K562 (cell line): ENCODE measurements at regions not wholly inside any gene's neighbourhood (a gene's known extent, or its start where the extent isn't known, plus 50 kb on each side); places are given as distances from the start of the nearest gene placed in this dataset.

Experiments used
- ATAC-seq: fragments of 200-7000 bp; cut with Tn5 transposase; 3 replicates; pipeline ENCODE4 v1.9.1; 2020; ENCODE audit warnings: moderate library complexity
- BruUV-seq: library from RNA; stranded (reverse); fragments of 400-500 nt; replicated peaks from 2 replicates; lab custom pipeline; 2021; lab: Mats Ljungman, UMichigan
- CTCF ChIA-PET: fragments of 300-600 bp; formaldehyde crosslinking; extraction: SDS; loops from one replicate; lab custom pipeline; 2021; ENCODE audit warnings: low intra/inter-chr PET ratio; lab: Yijun Ruan, JAX
- POLR2A ChIA-PET: fragments of 300-600, 350-650 bp; sonication (Branson Sonifier 250); formaldehyde crosslinking; extraction: SDS; loops from one replicate; lab custom pipeline; 2021; ENCODE audit warnings: antibody characterized with exemption, inconsistent platforms; lab: Yijun Ruan, JAX
- DNase-seq, 4 experiments: peaks; one replicate each; pipeline versions ENCODE4 v3.0.0 to v3.0.0-alpha.2; 2011 to 2018; ENCODE audit warnings: low spot score in 3 of 4, mixed read lengths in 3 of 4; ENCODE audit errors: extremely low read depth in 1 of 4
- FAIRE-seq: peaks from 2 replicates; lab custom pipeline; 2011; peaks lifted over from hg19 to GRCh38; lab: Jason Lieb, UNC
- H2AFZ ChIP-seq: 2 replicates; pipeline ENCODE4 v1.6.0; 2011; ENCODE audit warnings: low read depth, low read length, control low read depth, inconsistent platforms
- H3K27ac ChIP-seq: fragments of 200-600 bp; 3 replicates; pipeline ENCODE4 v1.8.0; 2011; ENCODE audit warnings: low read depth, mild to moderate bottlenecking, control low read depth, inconsistent platforms, low read length, moderate library complexity, mixed read lengths; ENCODE audit errors: extremely low read depth
- H3K27me3 ChIP-seq, 2 experiments: fragments of 300-600 bp in 1 of 2; 2 replicates in 1 of 2; 3 replicates in 1 of 2; pipeline versions ENCODE4 v1.6.0 to v1.8.0; 2011; ENCODE audit warnings: inconsistent platforms in 2 of 2, low read length in 2 of 2, mild to moderate bottlenecking in 1 of 2, mixed read lengths in 1 of 2, moderate library complexity in 1 of 2; ENCODE audit not compliant: control insufficient read depth in 2 of 2, insufficient read depth in 2 of 2
- H3K36me3 ChIP-seq: fragments of 300-600 bp; 3 replicates; pipeline ENCODE4 v1.8.0; 2011; ENCODE audit warnings: mild to moderate bottlenecking, low read length, inconsistent platforms; ENCODE audit not compliant: control insufficient read depth, insufficient read depth
- H3K4me1 ChIP-seq, 2 experiments: fragments of 200-600 bp in 1 of 2; replicated peaks in 1 of 2; 2 replicates in 1 of 2; 3 replicates in 1 of 2; pipeline versions ENCODE4 v1.5.1 to v1.8.0; 2011; ENCODE audit warnings: inconsistent platforms in 2 of 2, low read length in 2 of 2, mild to moderate bottlenecking in 1 of 2, mixed read lengths in 1 of 2, moderate library complexity in 1 of 2; ENCODE audit not compliant: control insufficient read depth in 2 of 2, insufficient read depth in 2 of 2
- H3K4me2 ChIP-seq: 2 replicates; pipeline ENCODE4 v1.6.1; 2011; ENCODE audit warnings: low read length, control low read depth, inconsistent platforms, mixed read lengths; ENCODE audit not compliant: insufficient read depth
- H3K4me3 ChIP-seq: fragments of 200-600 bp; sonication (generic), shearing (Covaris generic); 2 replicates; pipeline ENCODE4 v1.5.1; 2016; ENCODE audit warnings: control low read depth, inconsistent platforms
- H3K79me2 ChIP-seq: fragments of 200-600 bp; 3 replicates; pipeline ENCODE4 v1.8.0; 2011; ENCODE audit warnings: low read length, inconsistent platforms; ENCODE audit not compliant: control insufficient read depth, insufficient read depth
- H3K9ac ChIP-seq, 2 experiments: 2 replicates each; pipeline versions ENCODE4 v1.6.0 to v1.6.1; 2011; ENCODE audit warnings: low read depth in 2 of 2, low read length in 2 of 2, control low read depth in 1 of 2, inconsistent platforms in 1 of 2, mild to moderate bottlenecking in 1 of 2, mixed read lengths in 1 of 2; ENCODE audit not compliant: insufficient read depth in 1 of 2
- H3K9me1 ChIP-seq: one replicate; pipeline ENCODE4 v1.6.0; 2011; ENCODE audit warnings: inconsistent platforms, mild to moderate bottlenecking, low read length, moderate library complexity; ENCODE audit not compliant: control insufficient read depth, insufficient read depth
- H3K9me3 ChIP-seq: replicated peaks from 2 replicates; pipeline ENCODE4 v1.5.1; 2011; ENCODE audit warnings: low read depth, low read length, inconsistent platforms; ENCODE audit not compliant: control insufficient read depth, insufficient read depth
- H4K20me1 ChIP-seq: replicated peaks from 2 replicates; pipeline ENCODE4 v1.6.1; 2011; ENCODE audit warnings: low read length, inconsistent platforms, mixed read lengths; ENCODE audit not compliant: control insufficient read depth, insufficient read depth
- ARID4B ChIP-seq: sonication (generic); formaldehyde crosslinking; IDR thresholded peaks from 2 replicates; pipeline ENCODE4 v1.8.0; 2022; ENCODE audit warnings: mild to moderate bottlenecking, missing genetic modification reagents
- CREB3 ChIP-seq: fragments of 450-650 bp; conservative IDR thresholded peaks from 2 replicates; pipeline ENCODE4 v1.6.1; 2016; ENCODE audit warnings: missing genetic modification characterization, low read depth, mild to moderate bottlenecking, missing compliant biosample characterization, moderate library complexity
- FOS ChIP-seq: IDR thresholded peaks from 3 replicates; pipeline ENCODE4 v1.6.1; 2011; ENCODE audit not compliant: insufficient read length; ENCODE audit errors: extremely low read depth
- IFI16 ChIP-seq: fragments of 250-450 bp; sonication (Bioruptor Pico); IDR thresholded peaks from 2 replicates; pipeline ENCODE4 v2.1.2; 2022; ENCODE audit warnings: mild to moderate bottlenecking, inconsistent platforms
- MNT ChIP-seq, 2 experiments: fragments of 450-650 bp; conservative IDR thresholded peaks; 2 replicates each; pipeline ENCODE4 v1.6.1; 2017; ENCODE audit warnings: mild to moderate bottlenecking in 2 of 2, moderate library complexity in 2 of 2
- NFIX ChIP-seq: fragments of 250-450 bp; sonication (Bioruptor Pico); IDR thresholded peaks from 2 replicates; pipeline ENCODE4 v1.4.0; 2020; ENCODE audit warnings: low read depth, mild to moderate bottlenecking, moderate library complexity
- WGBS: fragments of 100-300 bp; shearing (Covaris generic); methylation state at CpG from one replicate; pipeline ENCODE4 v1.1.6; 2016; ENCODE audit warnings: low coverage, mixed read lengths; ENCODE audit not compliant: insufficient coverage; ENCODE audit errors: missing lambda C conversion rate; 5-methylcytosine and 5-hydroxymethylcytosine counted together
- in situ Hi-C: fragments of 300-500 bp; cut with MboI; formaldehyde crosslinking; loops from 4 replicates; pipeline ENCODE4 v1.15.0; 2018; ENCODE audit warnings: inconsistent platforms, mixed read lengths
- intact Hi-C: fragments of 100-400 bp; cut with micrococcal nuclease; formaldehyde crosslinking; loops from 2 replicates; pipeline ENCODE4 v1.14.2; 2022

GRCh38 chr2:22930781-22931180 lies 454.2 kb upstream of the KLHL29 start (continued):
- no peak for TF ChIP-seq ARID4B (CRISPR knock-in tag)
- no peak for TF ChIP-seq NFIX

GRCh38 chr2:22932288-22932687 lies 452.7 kb upstream of the KLHL29 start:
- Histone ChIP-seq H3K27ac (no peak overlapping the region), H4K20me1 (no peaks in the 10 kb centered on the region), H3K27me3 (no peaks in the 10 kb centered on the region), H2AFZ (no peak overlapping the region), H3K9ac (no peak overlapping the region), H3K9me3 (peaks cover 2% of the 10 kb centered on the region; the same call in 1 of the 2 replicates), H3K9me1 (no peaks in the 10 kb centered on the region), H3K4me1 (no peaks in the 10 kb centered on the region), H3K4me2 (no peak overlapping the region), H3K4me3 (no peak overlapping the region), H3K36me3 (no peaks in the 10 kb centered on the region), H3K79me2 (no peaks in the 10 kb centered on the region)
- CTCF ChIA-PET: no interaction called here
- POLR2A ChIA-PET: no interaction called here
- intact Hi-C loops: no loop called here
- no peak for TF ChIP-seq MNT (conservative IDR thresholded peaks at IDR 0.05)
- TF ChIP-seq CREB3 (tag): no peak
- no peak for TF ChIP-seq FOS
- no peak for TF ChIP-seq IFI16 (CRISPR knock-in tag)
- FAIRE-seq (no peak), ATAC-seq (no peak), DNase-seq (no peak)
- no TSS peak for BruUV-seq
- 2% methylated on average over 3 of the region's 3 CpGs for WGBS
- in situ Hi-C loops: no loop called here
